Osteoblast (primary cell): ENCODE measurements at regions not wholly inside any gene's neighbourhood (a gene's known extent, or its start where the extent isn't known, plus 50 kb on each side); places are given as distances from the start of the nearest gene placed in this dataset.

Experiments used
- DNase-seq: peaks from one replicate; pipeline ENCODE4 v3.0.0; 2011; ENCODE audit warnings: low spot score, mixed read lengths; ENCODE audit not compliant: insufficient read length; ENCODE audit errors: missing footprints
- H2AFZ ChIP-seq: 2 replicates; pipeline ENCODE4 v1.6.0; 2011; ENCODE audit warnings: mild to moderate bottlenecking, low read length
- H3K27ac ChIP-seq: 2 replicates; pipeline ENCODE4 v1.5.1; 2011; ENCODE audit warnings: mild to moderate bottlenecking, low read depth, low read length, moderate library complexity
- H3K27me3 ChIP-seq: 2 replicates; pipeline ENCODE4 v1.6.0; 2012; ENCODE audit warnings: mild to moderate bottlenecking, control low read depth, inconsistent platforms, low read length, moderate library complexity; ENCODE audit not compliant: insufficient read depth
- H3K36me3 ChIP-seq: 2 replicates; pipeline ENCODE4 v1.5.1; 2011; ENCODE audit warnings: mild to moderate bottlenecking, low read length, control low read depth, moderate library complexity; ENCODE audit not compliant: insufficient read depth
- H3K4me1 ChIP-seq: 2 replicates; pipeline ENCODE4 v1.5.1; 2011; ENCODE audit warnings: mild to moderate bottlenecking, low read length, control low read depth, moderate library complexity; ENCODE audit not compliant: insufficient read depth
- H3K4me2 ChIP-seq: 2 replicates; pipeline ENCODE4 v1.6.0; 2011; ENCODE audit warnings: mild to moderate bottlenecking, low read length; ENCODE audit not compliant: insufficient read depth
- H3K4me3 ChIP-seq: fragments of 200-600 bp; sonication (generic); 3 replicates; pipeline ENCODE4 v1.5.1; 2012; ENCODE audit warnings: mild to moderate bottlenecking, low read length, inconsistent platforms; ENCODE audit not compliant: insufficient read depth
- H3K79me2 ChIP-seq: 2 replicates; pipeline ENCODE4 v1.6.0; 2012; ENCODE audit warnings: mild to moderate bottlenecking, low read length, control low read depth, inconsistent platforms; ENCODE audit not compliant: insufficient read depth
- H3K9me3 ChIP-seq: 2 replicates; pipeline ENCODE4 v1.5.1; 2011; ENCODE audit warnings: low read depth, low read length, control low read depth
- H4K20me1 ChIP-seq: 2 replicates; pipeline ENCODE4 v1.6.0; 2012; ENCODE audit warnings: mild to moderate bottlenecking, low read length, control low read depth; ENCODE audit not compliant: insufficient read depth
- TF ChIP-seq, protein P1 (sequence below): IDR thresholded peaks from 2 replicates; pipeline ENCODE4 v1.5.1; 2011; ENCODE audit warnings: mild to moderate bottlenecking, low read depth, low read length, moderate library complexity; ENCODE audit errors: extremely low read depth

DNA sequence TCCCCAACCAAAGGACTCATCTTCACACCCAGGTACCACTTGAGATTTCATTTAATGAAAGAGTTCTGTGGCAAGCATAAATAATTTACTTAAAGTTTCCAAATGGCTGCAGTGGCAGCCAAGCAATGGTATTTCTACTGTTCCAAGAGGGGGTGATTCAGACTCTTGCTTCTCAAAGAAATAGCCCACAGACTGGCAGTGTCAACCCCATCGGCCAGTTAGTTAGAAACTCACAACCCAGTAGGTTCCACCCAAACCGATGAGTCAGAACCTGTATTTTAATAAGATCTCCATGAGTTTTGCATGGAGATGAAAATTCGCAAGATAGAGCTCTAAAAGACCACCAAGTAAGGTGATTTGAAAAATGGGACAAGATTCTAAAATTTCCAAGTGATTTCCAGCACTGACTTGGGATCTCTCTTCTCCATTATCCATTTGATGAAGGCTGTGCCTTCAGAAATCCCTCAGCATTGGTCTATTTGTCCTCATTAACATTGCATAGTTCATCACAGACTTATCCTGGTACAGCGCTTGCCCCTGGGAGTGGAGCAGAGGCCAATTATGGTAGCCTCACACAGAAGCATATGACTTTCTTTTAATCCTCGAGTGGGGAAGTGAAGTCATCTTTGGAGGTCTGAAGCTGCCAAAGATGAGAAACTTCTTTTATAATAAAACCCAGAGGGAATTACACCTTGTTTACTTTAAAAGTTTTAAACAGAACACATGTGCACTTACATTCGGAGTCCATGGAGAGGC lies 361.4 kb upstream of the ID2 start:
- Histone ChIP-seq H3K4me2 (no peak overlapping the region), H3K27me3 (peaks cover 8% of the 10 kb centered on the region), H4K20me1 (no peaks in the 10 kb centered on the region), H3K79me2 (no peaks in the 10 kb centered on the region), H3K9me3 (no peaks in the 10 kb centered on the region), H3K4me1 (no peaks in the 10 kb centered on the region), H3K27ac (no peak overlapping the region), H3K4me3 (no peak overlapping the region), H2AFZ (no peak overlapping the region), H3K36me3 (no peaks in the 10 kb centered on the region)
- TF ChIP-seq, protein P1, sequence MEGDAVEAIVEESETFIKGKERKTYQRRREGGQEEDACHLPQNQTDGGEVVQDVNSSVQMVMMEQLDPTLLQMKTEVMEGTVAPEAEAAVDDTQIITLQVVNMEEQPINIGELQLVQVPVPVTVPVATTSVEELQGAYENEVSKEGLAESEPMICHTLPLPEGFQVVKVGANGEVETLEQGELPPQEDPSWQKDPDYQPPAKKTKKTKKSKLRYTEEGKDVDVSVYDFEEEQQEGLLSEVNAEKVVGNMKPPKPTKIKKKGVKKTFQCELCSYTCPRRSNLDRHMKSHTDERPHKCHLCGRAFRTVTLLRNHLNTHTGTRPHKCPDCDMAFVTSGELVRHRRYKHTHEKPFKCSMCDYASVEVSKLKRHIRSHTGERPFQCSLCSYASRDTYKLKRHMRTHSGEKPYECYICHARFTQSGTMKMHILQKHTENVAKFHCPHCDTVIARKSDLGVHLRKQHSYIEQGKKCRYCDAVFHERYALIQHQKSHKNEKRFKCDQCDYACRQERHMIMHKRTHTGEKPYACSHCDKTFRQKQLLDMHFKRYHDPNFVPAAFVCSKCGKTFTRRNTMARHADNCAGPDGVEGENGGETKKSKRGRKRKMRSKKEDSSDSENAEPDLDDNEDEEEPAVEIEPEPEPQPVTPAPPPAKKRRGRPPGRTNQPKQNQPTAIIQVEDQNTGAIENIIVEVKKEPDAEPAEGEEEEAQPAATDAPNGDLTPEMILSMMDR, result no peak
- no peak for DNase-seq

DNA sequence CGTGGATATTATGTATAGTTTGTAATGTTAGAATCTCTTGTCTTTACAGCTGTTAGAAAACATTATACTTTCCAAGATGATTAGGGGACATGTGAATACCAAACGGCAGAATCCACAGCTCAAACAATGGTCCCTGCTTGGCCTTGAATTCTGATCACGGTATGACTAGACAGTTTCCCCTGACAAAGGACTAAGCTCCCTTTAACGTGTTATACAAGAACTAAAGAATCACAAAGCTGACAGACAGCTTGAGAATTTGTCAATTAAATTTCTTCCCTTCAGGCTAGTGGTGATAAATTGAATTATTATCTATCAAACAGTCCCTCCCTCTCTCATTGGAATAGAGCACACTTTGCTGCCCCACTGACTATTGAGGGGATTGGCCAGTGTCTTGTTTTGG lies 359.2 kb upstream of the ID2 start:
- H3K27me3 ChIP-seq, result peaks cover 8% of the 10 kb centered on the region
- DNase-seq, result no peak
- no peaks in the 10 kb centered on the region for H3K4me1 ChIP-seq
- H3K36me3 ChIP-seq, result no peaks in the 10 kb centered on the region
- no peaks in the 10 kb centered on the region for H3K9me3 ChIP-seq
- no peak overlapping the region for H3K4me3 ChIP-seq
- no peak overlapping the region for H3K27ac ChIP-seq
- H3K79me2 ChIP-seq, result no peaks in the 10 kb centered on the region
- no peak overlapping the region for H2AFZ ChIP-seq
- H4K20me1 ChIP-seq, result no peaks in the 10 kb centered on the region
- TF ChIP-seq, protein P1, result no peak
- H3K4me2 ChIP-seq, result no peak overlapping the region

DNA sequence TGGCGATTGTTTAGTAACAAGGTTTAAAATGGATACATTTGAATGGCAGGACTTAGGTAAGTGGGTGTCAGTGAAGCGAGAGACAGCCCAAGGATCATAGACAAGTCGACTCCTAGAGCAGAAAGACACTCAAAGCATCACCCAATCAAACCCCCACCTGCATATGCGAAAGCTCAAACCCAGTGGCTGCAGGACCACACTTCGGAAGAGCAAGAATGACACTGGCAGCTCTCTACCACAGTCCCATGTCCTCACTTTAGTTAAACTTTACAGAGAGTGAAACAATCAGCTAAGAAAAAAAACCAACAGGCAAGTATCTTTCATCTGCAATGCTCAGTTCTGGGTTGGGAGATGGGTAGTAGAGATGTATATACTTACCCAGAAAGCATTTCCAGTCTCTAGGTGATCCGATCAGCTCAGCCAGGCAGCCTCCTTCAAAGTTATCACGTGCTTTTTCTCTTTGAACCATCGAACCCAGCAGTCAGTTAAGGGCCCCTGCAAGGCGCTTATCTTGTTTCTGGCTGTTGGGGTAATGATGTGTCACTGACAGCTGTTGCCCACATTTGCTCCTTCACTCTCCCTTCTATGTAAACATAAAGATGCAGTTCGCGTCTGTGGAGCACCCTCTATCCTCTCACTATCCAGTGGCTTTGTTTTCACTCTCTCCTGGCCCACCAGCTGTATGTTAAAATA lies 357.5 kb upstream of the ID2 start:
- Histone ChIP-seq H3K4me1 (no peaks in the 10 kb centered on the region), H3K9me3 (no peaks in the 10 kb centered on the region)
- DNase-seq, result no peak

DNA sequence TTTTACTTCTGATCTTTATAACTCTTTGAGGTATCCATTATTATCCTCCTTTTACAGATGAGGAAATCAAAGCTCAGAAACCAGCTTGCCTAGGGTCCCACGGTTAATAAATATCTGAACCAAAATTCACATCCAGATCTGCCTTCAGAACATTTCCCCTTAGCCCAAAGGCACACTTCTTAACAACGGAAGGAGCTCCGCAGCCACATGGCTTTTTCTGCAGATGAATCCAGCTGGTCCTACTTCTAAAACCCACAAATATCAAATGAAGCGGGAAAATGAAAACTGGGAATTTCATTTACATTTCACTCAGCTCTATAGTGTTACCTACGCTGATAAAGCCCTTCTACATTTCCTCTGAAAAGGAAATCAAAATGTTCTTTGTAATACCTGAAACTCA lies 357.0 kb upstream of the ID2 start:
- Histone ChIP-seq H2AFZ (no peak overlapping the region), H3K4me1 (no peaks in the 10 kb centered on the region), H3K4me2 (no peak overlapping the region), H3K36me3 (no peaks in the 10 kb centered on the region), H3K79me2 (no peaks in the 10 kb centered on the region), H3K9me3 (no peaks in the 10 kb centered on the region), H3K27ac (no peak overlapping the region), H4K20me1 (no peaks in the 10 kb centered on the region), H3K27me3 (peaks cover 8% of the 10 kb centered on the region), H3K4me3 (no peak overlapping the region)
- TF ChIP-seq, protein P1, result no peak
- no peak for DNase-seq

More for the DNA sequence above, 357.5 kb upstream of the ID2 start:
- no peaks in the 10 kb centered on the region for H4K20me1 ChIP-seq
- H3K36me3 ChIP-seq, result no peaks in the 10 kb centered on the region
- no peak overlapping the region for H3K27ac ChIP-seq
- TF ChIP-seq, protein P1, result no peak
- no peak overlapping the region for H2AFZ ChIP-seq
- no peak overlapping the region for H3K4me2 ChIP-seq
- no peaks in the 10 kb centered on the region for H3K79me2 ChIP-seq
- no peak overlapping the region for H3K4me3 ChIP-seq
- H3K27me3 ChIP-seq, result peaks cover 8% of the 10 kb centered on the region
